ENCODE measurements at regions not wholly inside any gene's neighbourhood (a gene's known extent, or its start where the extent isn't known, plus 50 kb on each side); places are given as distances from the start of the nearest gene placed in this dataset.

GRCh38 chr17:77301694-77302266 lies 161.0 kb downstream of the SEC14L1 start:
- TF ChIP-seq ZFX (IDR thresholded peaks at IDR 0.05) = no peak
- TF ChIP-seq, protein P1, sequence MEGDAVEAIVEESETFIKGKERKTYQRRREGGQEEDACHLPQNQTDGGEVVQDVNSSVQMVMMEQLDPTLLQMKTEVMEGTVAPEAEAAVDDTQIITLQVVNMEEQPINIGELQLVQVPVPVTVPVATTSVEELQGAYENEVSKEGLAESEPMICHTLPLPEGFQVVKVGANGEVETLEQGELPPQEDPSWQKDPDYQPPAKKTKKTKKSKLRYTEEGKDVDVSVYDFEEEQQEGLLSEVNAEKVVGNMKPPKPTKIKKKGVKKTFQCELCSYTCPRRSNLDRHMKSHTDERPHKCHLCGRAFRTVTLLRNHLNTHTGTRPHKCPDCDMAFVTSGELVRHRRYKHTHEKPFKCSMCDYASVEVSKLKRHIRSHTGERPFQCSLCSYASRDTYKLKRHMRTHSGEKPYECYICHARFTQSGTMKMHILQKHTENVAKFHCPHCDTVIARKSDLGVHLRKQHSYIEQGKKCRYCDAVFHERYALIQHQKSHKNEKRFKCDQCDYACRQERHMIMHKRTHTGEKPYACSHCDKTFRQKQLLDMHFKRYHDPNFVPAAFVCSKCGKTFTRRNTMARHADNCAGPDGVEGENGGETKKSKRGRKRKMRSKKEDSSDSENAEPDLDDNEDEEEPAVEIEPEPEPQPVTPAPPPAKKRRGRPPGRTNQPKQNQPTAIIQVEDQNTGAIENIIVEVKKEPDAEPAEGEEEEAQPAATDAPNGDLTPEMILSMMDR (conservative IDR thresholded peaks at IDR 0.05) = no peak
- H3K27ac ChIP-seq = no peak overlapping the region

- H3K27ac ChIP-seq = no peak overlapping the region
Measured at GRCh38 chr17:77302682-77303081, 161.9 kb downstream of the SEC14L1 start.

GRCh38 chr17:77303620-77304019 lies 162.9 kb downstream of the SEC14L1 start:
- TF ChIP-seq, protein P1 (conservative IDR thresholded peaks at IDR 0.05) = no peak
- no peak for TF ChIP-seq ZFX (IDR thresholded peaks at IDR 0.05)
- H3K27ac ChIP-seq = no peak overlapping the region

More at GRCh38 chr17:77302682-77303081, 161.9 kb downstream of the SEC14L1 start:
- TF ChIP-seq, protein P1 (conservative IDR thresholded peaks at IDR 0.05) = no peak
- no peak for TF ChIP-seq ZFX (IDR thresholded peaks at IDR 0.05)

- TF ChIP-seq, protein P1 (conservative IDR thresholded peaks at IDR 0.05) = no peak
- no peak for TF ChIP-seq ZFX (IDR thresholded peaks at IDR 0.05)
- no peak overlapping the region for H3K27ac ChIP-seq
Measured at GRCh38 chr17:77304051-77304745, 163.4 kb downstream of the SEC14L1 start.

DNA sequence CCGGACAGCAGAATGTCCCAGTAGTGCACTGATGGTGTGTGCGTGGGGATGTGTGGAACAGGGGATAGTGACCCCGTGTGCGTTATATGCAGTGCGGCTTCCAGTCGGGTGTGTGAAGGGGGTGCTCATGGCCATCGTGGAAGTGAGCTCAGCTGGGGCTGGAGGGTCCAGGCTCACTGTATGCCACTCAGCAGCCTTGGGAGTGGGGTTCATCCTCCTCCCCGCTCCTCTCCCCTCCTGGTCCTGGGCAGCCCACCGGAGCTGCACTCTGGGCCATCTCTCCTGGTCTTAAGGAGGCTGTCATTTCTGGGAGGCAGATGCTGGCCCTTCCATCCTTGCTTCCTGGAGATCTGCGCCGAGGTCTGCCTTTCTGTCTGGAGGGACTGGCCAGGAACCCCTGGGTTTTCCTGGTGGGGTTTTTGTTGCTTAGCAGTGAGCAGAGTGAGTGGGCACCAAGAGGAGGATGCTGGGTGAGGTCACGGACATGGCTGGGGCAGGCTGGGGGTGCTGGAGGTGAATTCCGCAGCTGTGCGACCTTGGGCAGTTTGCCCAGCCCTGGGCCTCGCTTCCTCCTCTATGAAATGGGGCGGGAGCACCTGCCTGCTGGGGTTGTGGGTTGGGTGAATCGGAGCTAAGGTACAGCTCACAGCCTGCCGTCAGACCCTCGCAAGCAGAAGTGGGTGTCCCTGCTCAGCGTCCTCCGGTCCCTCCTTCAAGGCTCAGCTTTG lies 164.1 kb downstream of the SEC14L1 start:
- TF ChIP-seq, protein P1 (conservative IDR thresholded peaks at IDR 0.05) = no peak
- no peak for TF ChIP-seq ZFX (IDR thresholded peaks at IDR 0.05)
- H3K27ac ChIP-seq = no peak overlapping the region

GRCh38 chr17:77306048-77306789 lies 165.4 kb downstream of the SEC14L1 start:
- no peak overlapping the region for H3K27ac ChIP-seq
- TF ChIP-seq, protein P1 (conservative IDR thresholded peaks at IDR 0.05) = no peak
- TF ChIP-seq ZFX (IDR thresholded peaks at IDR 0.05) = no peak

Measured in C4-2B (cell line).